ENCODE measurements at regions not wholly inside any gene's neighbourhood (a gene's known extent, or its start where the extent isn't known, plus 50 kb on each side); places are given as distances from the start of the nearest gene placed in this dataset.
A peak's percentile ranks its signal among the peaks of the same experiment; 100 is the strongest.

DNA sequence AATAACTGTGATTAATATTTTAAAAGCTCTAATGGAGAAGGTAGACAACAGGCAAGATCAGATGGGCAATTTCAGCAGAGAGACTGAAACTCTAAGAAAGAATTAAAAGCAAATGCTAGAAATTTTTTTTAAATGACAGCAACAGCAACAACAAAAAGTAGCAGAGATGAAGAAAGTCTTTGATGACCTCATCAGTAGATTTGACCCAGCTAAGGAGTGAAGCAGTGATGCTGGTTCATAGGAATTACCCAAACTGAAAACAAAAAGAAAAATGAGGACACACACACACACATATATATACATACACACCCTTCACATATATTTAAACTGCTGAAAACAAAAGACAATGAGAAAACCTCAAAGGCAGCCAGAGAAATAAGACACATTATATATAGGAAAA lies 197.6 kb upstream of the ARID1B start:
- no peaks in the 10 kb centered on the region for H3K27me3 ChIP-seq (replicated peaks; ENCODE audit: insufficient read depth)
- no peak for ATAC-seq (ENCODE audit: insufficient number of reproducible peaks, low FRiP score, low read depth)
- H3K27ac ChIP-seq = no peak overlapping the region
- TF ChIP-seq, protein P1, sequence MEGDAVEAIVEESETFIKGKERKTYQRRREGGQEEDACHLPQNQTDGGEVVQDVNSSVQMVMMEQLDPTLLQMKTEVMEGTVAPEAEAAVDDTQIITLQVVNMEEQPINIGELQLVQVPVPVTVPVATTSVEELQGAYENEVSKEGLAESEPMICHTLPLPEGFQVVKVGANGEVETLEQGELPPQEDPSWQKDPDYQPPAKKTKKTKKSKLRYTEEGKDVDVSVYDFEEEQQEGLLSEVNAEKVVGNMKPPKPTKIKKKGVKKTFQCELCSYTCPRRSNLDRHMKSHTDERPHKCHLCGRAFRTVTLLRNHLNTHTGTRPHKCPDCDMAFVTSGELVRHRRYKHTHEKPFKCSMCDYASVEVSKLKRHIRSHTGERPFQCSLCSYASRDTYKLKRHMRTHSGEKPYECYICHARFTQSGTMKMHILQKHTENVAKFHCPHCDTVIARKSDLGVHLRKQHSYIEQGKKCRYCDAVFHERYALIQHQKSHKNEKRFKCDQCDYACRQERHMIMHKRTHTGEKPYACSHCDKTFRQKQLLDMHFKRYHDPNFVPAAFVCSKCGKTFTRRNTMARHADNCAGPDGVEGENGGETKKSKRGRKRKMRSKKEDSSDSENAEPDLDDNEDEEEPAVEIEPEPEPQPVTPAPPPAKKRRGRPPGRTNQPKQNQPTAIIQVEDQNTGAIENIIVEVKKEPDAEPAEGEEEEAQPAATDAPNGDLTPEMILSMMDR (IDR thresholded peaks at IDR 0.05) = no peak
- H3K4me3 ChIP-seq = no peak overlapping the region
- peaks cover 3% of the 10 kb centered on the region for H3K9me3 ChIP-seq
- DNase-seq (ENCODE audit: low spot score) = no peak
- no peaks in the 10 kb centered on the region for H3K36me3 ChIP-seq
- no peaks in the 10 kb centered on the region for H3K4me1 ChIP-seq (ENCODE audit: control insufficient read depth in 1 of 2, low read depth in 2 of 2)

DNA sequence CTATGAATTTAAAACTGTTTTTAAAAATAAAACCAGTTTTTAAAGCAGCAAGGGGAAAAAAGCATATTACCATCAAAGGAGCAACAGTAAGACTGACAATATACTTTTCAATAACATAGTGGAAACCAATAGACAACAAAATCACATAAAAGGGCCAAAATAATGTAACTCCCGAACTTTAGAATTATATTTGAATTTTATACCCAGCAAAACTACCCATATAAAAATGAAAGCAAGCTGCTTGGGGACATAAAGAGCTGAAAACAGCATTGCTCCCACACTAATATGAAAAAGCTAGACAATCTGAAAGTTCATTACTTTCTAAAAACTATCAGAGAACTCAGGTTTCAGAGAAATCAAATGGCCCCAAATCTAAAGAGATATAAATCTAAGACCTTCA lies 199.4 kb upstream of the ARID1B start:
- H3K9me3 ChIP-seq = peaks cover 3% of the 10 kb centered on the region
- H3K4me1 ChIP-seq (ENCODE audit: control insufficient read depth in 1 of 2, low read depth in 2 of 2) = no peaks in the 10 kb centered on the region
- H3K4me3 ChIP-seq = no peak overlapping the region
- ATAC-seq (ENCODE audit: insufficient number of reproducible peaks, low FRiP score, low read depth) = no peak
- no peak overlapping the region for H3K27ac ChIP-seq
- DNase-seq (ENCODE audit: low spot score) = no peak
- H3K36me3 ChIP-seq = no peaks in the 10 kb centered on the region
- TF ChIP-seq, protein P1 (IDR thresholded peaks at IDR 0.05) = no peak
- no peaks in the 10 kb centered on the region for H3K27me3 ChIP-seq (replicated peaks; ENCODE audit: insufficient read depth)

DNA sequence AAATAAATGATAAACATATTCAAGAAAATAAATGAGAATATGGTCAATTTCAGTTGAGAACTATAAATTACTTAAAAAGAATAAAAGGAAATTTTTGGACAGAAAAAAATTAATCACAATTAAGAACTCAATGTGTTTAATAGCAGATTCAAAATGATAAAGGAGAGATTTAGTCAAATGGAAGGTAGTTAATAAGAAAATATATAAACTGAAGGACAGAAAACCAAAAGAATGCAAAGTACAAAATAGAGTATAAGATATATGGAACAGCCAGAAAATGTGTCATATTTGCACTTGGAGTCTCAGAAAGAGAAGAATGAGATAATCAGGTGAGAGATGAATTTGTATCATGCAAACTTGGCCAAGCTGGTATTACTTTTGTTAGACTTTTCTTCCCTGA lies 201.8 kb upstream of the ARID1B start:
- H3K4me3 ChIP-seq = no peak overlapping the region

DNA sequence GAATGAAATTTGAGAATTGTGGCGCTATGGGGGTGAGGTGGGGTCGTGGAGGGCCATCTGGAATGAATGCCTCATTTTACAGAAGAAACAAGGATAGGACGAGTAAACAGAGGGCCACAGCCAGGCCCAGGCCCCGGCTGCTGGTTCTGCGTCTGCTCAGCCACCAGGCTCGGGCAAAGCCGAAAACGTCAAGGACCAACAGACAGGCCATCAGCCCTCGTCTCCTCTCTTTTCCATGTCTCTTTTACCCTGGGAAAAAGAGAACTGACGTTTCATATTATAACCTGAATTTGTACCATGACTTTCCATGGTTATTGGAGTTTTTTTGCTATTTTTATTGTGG lies 212.4 kb upstream of the ARID1B start:
- H3K27me3 ChIP-seq (replicated peaks; ENCODE audit: insufficient read depth) = no peaks in the 10 kb centered on the region
- ATAC-seq (ENCODE audit: insufficient number of reproducible peaks, low FRiP score, low read depth) (no peak), DNase-seq (ENCODE audit: low spot score) (no peak)
- H3K36me3 ChIP-seq = no peaks in the 10 kb centered on the region
- no peaks in the 10 kb centered on the region for H3K9me3 ChIP-seq
- H3K4me3 ChIP-seq = no peak overlapping the region
- TF ChIP-seq, protein P1 (IDR thresholded peaks at IDR 0.05) = no peak
- no peak overlapping the region for H3K27ac ChIP-seq
- no peaks in the 10 kb centered on the region for H3K4me1 ChIP-seq (ENCODE audit: control insufficient read depth in 1 of 2, low read depth in 2 of 2)

More for the DNA sequence above, 201.8 kb upstream of the ARID1B start:
- Histone ChIP-seq H3K27ac (no peak overlapping the region), H3K9me3 (peaks cover 3% of the 10 kb centered on the region), H3K27me3 (replicated peaks; ENCODE audit: insufficient read depth) (no peaks in the 10 kb centered on the region), H3K4me1 (ENCODE audit: control insufficient read depth in 1 of 2, low read depth in 2 of 2) (no peaks in the 10 kb centered on the region), H3K36me3 (no peaks in the 10 kb centered on the region)
- ATAC-seq (ENCODE audit: insufficient number of reproducible peaks, low FRiP score, low read depth) = no peak
- no peak for DNase-seq (ENCODE audit: low spot score)
- TF ChIP-seq, protein P1 (IDR thresholded peaks at IDR 0.05) = no peak

DNA sequence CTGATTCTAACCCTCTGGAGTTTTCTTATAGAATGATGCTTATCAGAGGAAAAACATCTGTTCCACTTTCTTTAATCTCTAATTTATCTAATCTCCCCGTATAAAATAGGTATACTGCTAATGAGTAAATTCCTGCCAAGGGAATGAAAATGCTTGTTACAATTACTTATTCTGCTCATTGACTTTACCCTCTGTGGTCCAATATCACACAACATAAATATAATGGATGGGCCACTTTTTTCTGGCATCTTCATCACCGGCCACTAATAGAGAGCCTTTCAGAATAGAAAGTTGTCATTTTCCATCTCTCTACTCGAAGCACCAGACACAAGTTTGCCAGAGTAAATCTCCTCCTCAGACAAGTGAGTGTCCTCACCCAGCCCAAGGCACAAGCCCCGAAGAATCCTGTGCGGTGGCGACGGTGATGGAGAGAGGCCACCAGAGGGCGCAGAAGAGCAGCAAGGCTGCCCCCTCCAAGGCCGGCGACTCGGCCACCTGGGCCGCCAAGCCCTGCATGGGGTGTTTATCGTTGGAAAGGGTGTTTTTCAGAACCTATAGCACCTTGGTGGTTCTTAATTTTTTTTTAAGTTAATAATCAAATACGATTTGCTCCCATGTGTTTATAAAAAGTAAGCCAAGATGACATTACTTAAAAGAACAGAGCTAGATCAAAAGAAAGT lies 212.9 kb upstream of the ARID1B start:
- H3K27ac ChIP-seq = no peak overlapping the region
- H3K4me3 ChIP-seq = no peak overlapping the region

More for the DNA sequence above, 212.9 kb upstream of the ARID1B start:
- TF ChIP-seq, protein P1 (IDR thresholded peaks at IDR 0.05) = peak; percentile 93
- H3K9me3 ChIP-seq = no peaks in the 10 kb centered on the region
- H3K4me1 ChIP-seq (ENCODE audit: control insufficient read depth in 1 of 2, low read depth in 2 of 2) = no peaks in the 10 kb centered on the region
- no peaks in the 10 kb centered on the region for H3K36me3 ChIP-seq
- H3K27me3 ChIP-seq (replicated peaks; ENCODE audit: insufficient read depth) = no peaks in the 10 kb centered on the region
- no peak for DNase-seq (ENCODE audit: low spot score)
- ATAC-seq (ENCODE audit: insufficient number of reproducible peaks, low FRiP score, low read depth) = no peak

Data from thoracic aorta (tissue), 2 donors.